UCSD-AML1 (cell line): ENCODE measurements at regions not wholly inside any gene's neighbourhood (a gene's known extent, or its start where the extent isn't known, plus 50 kb on each side); places are given as distances from the start of the nearest gene placed in this dataset.

Experiments
- DNase-seq: peaks from one replicate; lab custom pipeline; 2025; ENCODE audit not compliant: unreplicated experiment; lab: John Stamatoyannopoulos, UW

DNA sequence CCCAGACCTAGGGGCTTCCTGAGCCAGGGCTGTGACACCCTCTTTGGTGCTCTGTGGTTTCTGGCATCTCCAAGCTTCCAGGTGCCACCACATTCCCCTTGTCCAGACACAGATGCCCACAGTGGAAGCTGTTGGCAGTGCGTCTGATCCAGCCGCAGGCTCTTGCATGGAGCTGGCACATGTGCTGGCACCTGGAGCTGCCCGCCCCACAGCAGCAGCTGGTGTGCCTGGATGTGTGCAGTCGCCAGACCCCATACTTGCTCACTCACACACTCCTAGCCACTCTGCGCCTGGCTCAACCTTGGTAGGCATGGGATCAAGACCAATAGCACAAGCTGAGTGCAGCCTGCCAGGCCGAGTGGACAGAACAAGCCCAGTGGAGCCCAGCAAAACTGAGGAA lies 106.5 kb downstream of the LYZL1 start:
- no peak for DNase-seq

DNA sequence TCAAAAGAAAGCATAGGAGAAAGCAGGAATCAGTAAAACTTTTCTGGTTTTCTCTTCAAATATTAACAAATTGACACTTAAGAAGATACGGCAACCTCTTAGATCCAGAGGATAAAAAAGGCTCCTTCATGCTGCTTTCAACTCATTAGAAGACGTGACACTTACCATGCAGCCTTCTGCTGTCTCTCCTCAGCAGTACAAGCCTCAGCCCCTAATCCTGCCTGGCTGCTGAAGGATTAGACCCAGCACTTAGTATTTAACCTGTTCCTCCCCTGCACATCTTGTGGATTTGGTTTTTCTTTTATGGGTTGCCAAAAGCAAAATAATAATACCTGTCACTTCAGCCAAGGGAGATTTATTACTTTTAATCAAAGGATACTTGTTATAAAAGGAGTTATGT lies 108.4 kb downstream of the LYZL1 start:
- DNase-seq, result no peak

DNA sequence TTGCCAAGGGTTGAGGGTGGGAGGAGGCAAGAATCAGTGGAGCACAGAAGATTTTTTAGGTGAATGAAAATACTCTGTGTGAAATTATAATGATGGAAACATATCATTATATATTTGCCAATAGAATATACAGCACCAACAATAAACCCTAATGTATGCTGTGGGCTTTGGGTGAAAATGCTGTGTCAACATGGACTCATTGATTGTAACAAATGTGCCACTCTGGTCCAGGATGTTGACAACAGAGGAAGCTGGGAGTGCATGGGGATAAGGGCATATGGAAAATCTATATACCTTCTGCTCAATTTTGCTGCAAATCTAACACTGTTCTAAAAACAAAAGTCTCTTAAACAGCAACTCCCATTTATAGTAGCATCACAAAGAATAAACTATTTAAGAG lies 114.3 kb downstream of the LYZL1 start:
- DNase-seq, result no peak

DNA sequence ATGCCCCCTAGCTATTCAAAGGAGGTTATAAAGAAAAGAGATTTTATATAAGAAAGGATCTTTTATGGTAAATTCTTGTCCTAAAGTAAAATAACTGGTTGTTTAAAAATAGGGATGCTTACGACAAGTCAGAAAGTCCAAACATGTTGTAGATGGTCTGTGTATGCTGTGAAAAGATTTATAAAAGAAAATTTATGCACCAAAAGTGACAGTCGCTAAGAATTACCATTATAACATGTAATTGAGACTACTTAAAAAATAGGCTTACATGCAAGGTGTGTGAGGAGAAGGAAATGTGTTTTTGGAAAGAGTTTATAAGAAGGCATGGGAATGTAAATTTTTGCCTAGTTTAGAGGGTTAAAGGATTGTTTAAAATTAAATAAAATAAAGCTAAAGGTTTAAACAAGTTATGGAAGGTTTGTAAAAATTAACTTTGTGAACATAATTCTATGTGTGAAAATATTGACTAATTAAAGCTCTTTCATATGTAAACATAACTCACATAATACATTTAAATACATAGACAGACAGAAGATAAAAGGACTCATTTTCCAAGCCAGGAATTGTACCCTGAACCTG lies 118.5 kb downstream of the LYZL1 start:
- no peak for DNase-seq
